Natural killer cell (primary cell): ENCODE measurements at regions not wholly inside any gene's neighbourhood (a gene's known extent, or its start where the extent isn't known, plus 50 kb on each side); places are given as distances from the start of the nearest gene placed in this dataset.

ENCODE experiments used
- ATAC-seq, 3 donors: fragments of 150-1000 bp in 2 of 3; fragments of 200-7000 bp in 1 of 3; cut with Tn5 transposase; 1 replicate in 1 of 3; 2 replicates in 2 of 3; pipeline ENCODE4 v1.10.0; 2021; ENCODE audit warnings: mild to moderate bottlenecking in 2 of 3, moderate library complexity in 2 of 3
- DNase-seq, 2 donors: peaks; one replicate each; pipeline versions ENCODE4 v3.0.0 to v3.0.0-alpha.2; 2013 to 2021; ENCODE audit warnings: mixed read lengths in 1 of 2
- H3K27ac ChIP-seq: one replicate; pipeline ENCODE4 v1.5.1; 2013; ENCODE audit warnings: mild to moderate bottlenecking, low read length
- H3K27me3 ChIP-seq: one replicate; pipeline ENCODE4 v1.6.1; 2013; ENCODE audit warnings: low read length; ENCODE audit not compliant: control insufficient read depth, insufficient read depth
- H3K36me3 ChIP-seq: one replicate; pipeline ENCODE4 v1.6.1; 2013; ENCODE audit warnings: low read length; ENCODE audit not compliant: control insufficient read depth, insufficient read depth
- H3K4me1 ChIP-seq: one replicate; pipeline ENCODE4 v1.6.1; 2013; ENCODE audit warnings: low read length; ENCODE audit not compliant: control insufficient read depth, insufficient read depth
- H3K4me3 ChIP-seq: one replicate; pipeline ENCODE4 v1.5.1; 2013; ENCODE audit warnings: low read length
- H3K9me3 ChIP-seq: one replicate; pipeline ENCODE4 v1.6.1; 2013; ENCODE audit warnings: low read length; ENCODE audit not compliant: control insufficient read depth, insufficient read depth
- H3K27ac Mint-ChIP-seq, 2 donors: one replicate each; pipeline ENCODE4 v1.8.0; 2022; ENCODE audit warnings: mild to moderate bottlenecking in 2 of 2, mixed read lengths in 2 of 2, moderate library complexity in 1 of 2
- H3K27me3 Mint-ChIP-seq, 2 donors: one replicate each; pipeline ENCODE4 v1.8.0; 2022; ENCODE audit warnings: low read depth in 2 of 2, mixed read lengths in 2 of 2
- H3K36me3 Mint-ChIP-seq: one replicate; pipeline ENCODE4 v1.8.0; 2022; ENCODE audit warnings: mixed read lengths
- H3K4me1 Mint-ChIP-seq, 2 donors: one replicate each; pipeline ENCODE4 v1.8.0; 2022; ENCODE audit warnings: mixed read lengths in 2 of 2
- H3K4me3 Mint-ChIP-seq: one replicate; pipeline ENCODE4 v1.8.0; 2022; ENCODE audit warnings: mild to moderate bottlenecking, moderate library complexity, mixed read lengths
- H3K9me3 Mint-ChIP-seq, 2 donors: one replicate each; pipeline ENCODE4 v1.8.0; 2022; ENCODE audit warnings: mixed read lengths in 2 of 2
- CTCF ChIP-seq: fragments of 200-600 bp; IDR thresholded peaks from one replicate; pipeline ENCODE4 v1.8.0; 2022; ENCODE audit warnings: antibody characterized with exemption
- WGBS: methylation state at CpG from one replicate; pipeline ENCODE4 v1.1.7; 2013; ENCODE audit warnings: missing lambda C conversion rate; ENCODE audit not compliant: insufficient coverage; 5-methylcytosine and 5-hydroxymethylcytosine counted together
- intact Hi-C: fragments of 100-400 bp; cut with micrococcal nuclease; formaldehyde crosslinking; loops from one replicate; pipeline ENCODE4 v1.14.2; 2022

GRCh38 chr17:52524096-52524637, 365.7 kb upstream of the CA10 start:
- Mint-ChIP-seq H3K27ac (no peak overlapping the region), H3K9me3 (peaks cover 7 to 11% of the 10 kb centered on the region in 2 donors), H3K4me1 (no peaks in the 10 kb centered on the region), H3K36me3 (no peaks in the 10 kb centered on the region), H3K27me3 (no peaks in the 10 kb centered on the region), H3K4me3 (no peak overlapping the region)
- Histone ChIP-seq H3K4me1 (no peaks in the 10 kb centered on the region), H3K4me3 (no peak overlapping the region), H3K27me3 (no peaks in the 10 kb centered on the region), H3K27ac (no peak overlapping the region), H3K36me3 (no peaks in the 10 kb centered on the region), H3K9me3 (peaks cover 3% of the 10 kb centered on the region)
- DNase-seq (no peak), ATAC-seq (no peak)
- no peak for TF ChIP-seq CTCF
- intact Hi-C loops: no loop called here
- 80% methylated on average over 1 of the region's 3 CpGs for WGBS

GRCh38 chr17:52517176-52517575, 358.7 kb upstream of the CA10 start:
- H3K36me3 ChIP-seq: no peaks in the 10 kb centered on the region
- Mint-ChIP-seq H3K27ac (no peak overlapping the region), H3K27me3 (no peaks in the 10 kb centered on the region), H3K4me1 (no peaks in the 10 kb centered on the region), H3K36me3 (no peaks in the 10 kb centered on the region), H3K9me3 (peaks cover 10 to 16% of the 10 kb centered on the region in 2 donors), H3K4me3 (no peak overlapping the region)
- no peak overlapping the region for H3K27ac ChIP-seq
- H3K4me3 ChIP-seq: no peak overlapping the region
- H3K9me3 ChIP-seq: peaks cover 4% of the 10 kb centered on the region
- TF ChIP-seq CTCF: no peak
- ATAC-seq (no peak), DNase-seq (no peak)
- intact Hi-C loops: no loop called here
- H3K27me3 ChIP-seq: no peaks in the 10 kb centered on the region
- no peaks in the 10 kb centered on the region for H3K4me1 ChIP-seq

GRCh38 chr17:52515927-52516326, 357.4 kb upstream of the CA10 start:
- ATAC-seq (no peak), DNase-seq (no peak)
- Histone ChIP-seq H3K4me1 (no peaks in the 10 kb centered on the region), H3K9me3 (peaks cover 4% of the 10 kb centered on the region), H3K27me3 (no peaks in the 10 kb centered on the region), H3K4me3 (no peak overlapping the region), H3K27ac (no peak overlapping the region), H3K36me3 (no peaks in the 10 kb centered on the region)
- TF ChIP-seq CTCF: no peak
- no peaks in the 10 kb centered on the region for H3K27me3 Mint-ChIP-seq
- H3K36me3 Mint-ChIP-seq: no peaks in the 10 kb centered on the region
- intact Hi-C loops: no loop called here
- H3K4me3 Mint-ChIP-seq: no peak overlapping the region
- peaks cover 11 to 15% of the 10 kb centered on the region in 2 donors for H3K9me3 Mint-ChIP-seq
- H3K27ac Mint-ChIP-seq: no peak overlapping the region
- no peaks in the 10 kb centered on the region for H3K4me1 Mint-ChIP-seq
- WGBS: 33% methylated on average over 1 of the region's 2 CpGs

- Histone ChIP-seq H3K4me1 (no peaks in the 10 kb centered on the region), H3K9me3 (no peaks in the 10 kb centered on the region), H3K4me3 (no peak overlapping the region), H3K36me3 (no peaks in the 10 kb centered on the region), H3K27me3 (no peaks in the 10 kb centered on the region), H3K27ac (no peak overlapping the region)
- intact Hi-C loops: no loop called here
- no peak for ATAC-seq
- no peak for TF ChIP-seq CTCF
- Mint-ChIP-seq H3K4me1 (no peaks in the 10 kb centered on the region), H3K27ac (no peak overlapping the region), H3K36me3 (no peaks in the 10 kb centered on the region), H3K27me3 (no peaks in the 10 kb centered on the region), H3K9me3 (peaks cover 17 to 30% of the 10 kb centered on the region in 2 donors), H3K4me3 (no peak overlapping the region)
- DNase-seq: no peak
Measured at GRCh38 chr17:52505601-52506000, 347.1 kb upstream of the CA10 start.
